ENCODE measurements at regions not wholly inside any gene's neighbourhood (a gene's known extent, or its start where the extent isn't known, plus 50 kb on each side); places are given as distances from the start of the nearest gene placed in this dataset.

DNA sequence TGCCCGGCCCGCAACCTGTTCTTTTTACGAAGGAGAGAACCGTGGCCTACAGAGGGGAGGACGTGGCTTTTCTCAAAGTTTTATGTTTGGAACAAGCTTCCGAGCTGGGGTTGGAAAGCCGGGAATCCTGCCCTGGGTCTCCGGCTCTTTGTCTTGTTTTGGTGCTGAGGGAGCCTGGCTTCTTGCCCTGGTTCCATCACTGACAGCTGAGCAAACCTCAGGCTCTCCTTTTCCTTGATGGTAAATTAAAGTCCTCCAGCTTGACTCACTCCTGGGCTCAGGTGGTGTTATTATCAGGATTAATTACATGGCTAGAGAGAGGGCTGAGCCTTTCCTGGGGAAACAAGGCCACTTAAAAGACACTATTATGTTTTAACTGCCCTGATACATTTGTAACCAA is 289.5 kb upstream of the RGMA start:
- Histone ChIP-seq H3K36me3 (ENCODE audit: insufficient read depth, low read length) (no peaks in the 10 kb centered on the region), H3K9ac (ENCODE audit: insufficient read length) (no peak overlapping the region), H3K27ac (no peak overlapping the region), H3K9me3 (ENCODE audit: low read depth, low read length) (no peaks in the 10 kb centered on the region), H3K4me3 (no peak overlapping the region)
- no peak for TF ChIP-seq POLR2AphosphoS5 (IDR thresholded peaks at IDR 0.05; ENCODE audit: borderline replicate concordance, low read depth, low read length)
- DNase-seq (ENCODE audit: low read depth, low spot score): no peak

DNA sequence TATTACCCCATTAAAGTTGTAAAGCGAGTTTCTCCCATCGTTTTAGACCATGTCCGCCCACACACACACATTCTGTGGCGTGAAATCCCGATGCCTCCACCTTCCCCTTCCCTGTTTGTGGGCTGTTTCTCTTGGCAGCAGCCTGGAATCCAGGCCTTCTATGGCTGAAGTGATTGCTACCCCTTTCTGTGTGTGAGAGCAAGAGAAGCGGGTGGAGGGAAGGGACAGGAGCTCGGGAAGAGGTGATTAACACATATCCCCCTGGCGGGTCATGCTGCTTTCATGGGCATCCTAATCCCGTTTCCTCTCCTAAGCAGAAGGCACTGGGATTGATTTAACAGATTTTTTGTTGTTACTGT is 283.8 kb upstream of the RGMA start:
- Histone ChIP-seq H3K4me3 (no peak overlapping the region), H3K9me3 (ENCODE audit: low read depth, low read length) (no peaks in the 10 kb centered on the region), H3K27ac (no peak overlapping the region), H3K36me3 (ENCODE audit: insufficient read depth, low read length) (no peaks in the 10 kb centered on the region), H3K9ac (ENCODE audit: insufficient read length) (no peak overlapping the region)
- DNase-seq (ENCODE audit: low read depth, low spot score): no peak
- no peak for TF ChIP-seq FOXP2 (optimal IDR thresholded peaks at IDR 0.05; ENCODE audit: control extremely low read depth, extremely low read length, insufficient read depth)
- TF ChIP-seq POLR2AphosphoS5 (IDR thresholded peaks at IDR 0.05; ENCODE audit: borderline replicate concordance, low read depth, low read length): no peak
- TF ChIP-seq EZH2 (IDR thresholded peaks at IDR 0.05): no peak

DNA sequence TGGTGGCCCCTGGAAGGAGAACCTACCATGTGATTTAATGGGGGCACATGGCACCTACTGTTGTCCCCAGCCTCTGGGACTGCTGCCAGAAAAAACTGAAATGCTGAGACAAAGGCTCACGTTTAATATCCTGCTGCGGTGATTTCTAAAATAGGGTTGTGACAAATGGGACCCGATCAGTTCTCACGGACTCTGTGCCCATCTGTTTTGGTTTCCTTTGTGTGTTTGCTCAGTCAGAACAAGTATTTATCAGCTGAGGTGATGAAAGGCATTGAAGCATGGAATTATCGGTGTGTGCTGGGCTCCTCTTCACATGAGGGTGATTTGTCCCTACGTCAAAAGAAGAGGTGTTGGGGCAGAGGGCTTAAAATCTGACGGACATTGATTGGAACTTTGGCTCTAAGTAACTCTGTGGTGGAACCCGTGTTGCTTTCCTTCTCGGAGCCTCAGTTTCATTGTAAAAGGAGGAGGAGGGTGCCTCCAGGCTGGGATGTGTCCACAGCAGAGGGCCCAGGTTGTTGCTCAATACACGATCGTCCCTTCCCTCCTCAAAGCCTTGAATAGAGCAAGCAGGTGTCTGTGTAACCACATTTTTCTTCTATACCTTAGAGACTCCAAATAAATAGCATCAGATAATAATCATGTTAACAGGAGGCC is 283.3 kb upstream of the RGMA start:
- Histone ChIP-seq H3K36me3 (ENCODE audit: insufficient read depth, low read length) (no peaks in the 10 kb centered on the region), H3K4me3 (no peak overlapping the region), H3K9ac (ENCODE audit: insufficient read length) (no peak overlapping the region), H3K27ac (no peak overlapping the region), H3K9me3 (ENCODE audit: low read depth, low read length) (no peaks in the 10 kb centered on the region)
- TF ChIP-seq EZH2 (IDR thresholded peaks at IDR 0.05) (no peak), POLR2AphosphoS5 (IDR thresholded peaks at IDR 0.05; ENCODE audit: borderline replicate concordance, low read depth, low read length) (no peak), FOXP2 (optimal IDR thresholded peaks at IDR 0.05; ENCODE audit: control extremely low read depth, extremely low read length, insufficient read depth) (no peak)
- no peak for DNase-seq (ENCODE audit: low read depth, low spot score)

DNA sequence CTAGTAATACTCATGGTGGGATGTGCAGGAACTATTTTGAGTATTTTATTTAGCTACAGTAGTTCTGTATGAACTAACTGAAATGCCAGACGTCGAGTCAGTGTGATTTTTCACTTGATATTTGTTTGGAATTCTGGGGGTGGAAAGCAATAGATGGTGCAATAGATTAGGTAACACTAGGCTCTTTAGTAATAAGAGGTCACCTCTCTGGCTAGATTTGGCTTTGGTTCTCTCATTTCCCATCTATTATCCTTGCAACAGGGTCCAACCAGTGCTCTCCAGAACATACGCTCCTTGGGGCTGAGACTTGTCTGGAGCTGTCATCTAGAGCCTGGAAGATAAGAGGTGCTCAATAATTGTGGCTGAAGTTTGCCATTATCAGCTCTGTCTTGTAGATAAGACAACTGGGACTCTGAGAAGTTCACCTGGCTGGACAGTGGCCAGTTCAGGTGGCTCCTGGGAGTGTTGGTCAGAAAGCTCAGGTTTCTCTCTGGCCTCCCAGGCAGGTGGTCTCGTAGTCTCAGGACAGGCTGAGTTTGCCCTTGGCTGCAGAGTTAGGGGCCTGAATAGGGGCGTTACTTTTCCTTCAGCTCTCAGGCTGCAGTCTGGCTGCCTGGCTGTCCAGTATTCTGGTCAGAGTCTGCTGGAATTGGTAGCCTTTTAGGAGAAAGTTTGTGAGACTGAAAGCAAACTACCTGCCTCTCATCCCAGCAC is 277.5 kb upstream of the RGMA start:
- no peaks in the 10 kb centered on the region for H3K36me3 ChIP-seq (ENCODE audit: insufficient read depth, low read length)
- H3K9ac ChIP-seq (ENCODE audit: insufficient read length): no peak overlapping the region
- H3K27ac ChIP-seq: no peak overlapping the region
- DNase-seq (ENCODE audit: low read depth, low spot score): no peak
- no peak for TF ChIP-seq POLR2AphosphoS5 (IDR thresholded peaks at IDR 0.05; ENCODE audit: borderline replicate concordance, low read depth, low read length)
- TF ChIP-seq FOXP2 (optimal IDR thresholded peaks at IDR 0.05; ENCODE audit: control extremely low read depth, extremely low read length, insufficient read depth): no peak
- TF ChIP-seq EZH2 (IDR thresholded peaks at IDR 0.05): no peak
- H3K9me3 ChIP-seq (ENCODE audit: low read depth, low read length): no peaks in the 10 kb centered on the region
- H3K4me3 ChIP-seq: no peak overlapping the region

DNA sequence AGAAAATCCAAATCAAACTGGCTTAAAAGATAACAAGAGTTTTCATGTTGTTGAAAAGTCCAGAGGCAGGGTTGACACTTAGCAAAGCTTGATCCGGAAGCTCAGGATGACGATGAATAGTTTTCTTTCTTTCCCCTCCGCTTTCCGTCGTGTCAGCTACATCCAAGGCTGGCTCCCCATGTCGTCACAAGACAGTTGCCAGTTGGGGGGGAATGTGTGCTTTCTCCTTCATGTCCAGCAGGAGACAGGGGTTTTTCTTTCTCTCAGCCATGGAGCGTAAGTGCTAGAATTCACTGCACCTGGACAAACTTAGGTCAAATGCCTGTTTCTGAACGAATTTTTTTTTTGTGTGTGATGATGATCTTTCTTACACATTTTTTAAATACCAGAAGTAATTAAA is 273.8 kb upstream of the RGMA start:
- Histone ChIP-seq H3K4me3 (no peak overlapping the region), H3K9me3 (ENCODE audit: low read depth, low read length) (no peaks in the 10 kb centered on the region), H3K36me3 (ENCODE audit: insufficient read depth, low read length) (no peaks in the 10 kb centered on the region), H3K27ac (no peak overlapping the region), H3K9ac (ENCODE audit: insufficient read length) (no peak overlapping the region)
- TF ChIP-seq FOXP2 (optimal IDR thresholded peaks at IDR 0.05; ENCODE audit: control extremely low read depth, extremely low read length, insufficient read depth) (no peak), EZH2 (IDR thresholded peaks at IDR 0.05) (no peak), POLR2AphosphoS5 (IDR thresholded peaks at IDR 0.05; ENCODE audit: borderline replicate concordance, low read depth, low read length) (no peak)
- no peak for DNase-seq (ENCODE audit: low read depth, low spot score)

DNA sequence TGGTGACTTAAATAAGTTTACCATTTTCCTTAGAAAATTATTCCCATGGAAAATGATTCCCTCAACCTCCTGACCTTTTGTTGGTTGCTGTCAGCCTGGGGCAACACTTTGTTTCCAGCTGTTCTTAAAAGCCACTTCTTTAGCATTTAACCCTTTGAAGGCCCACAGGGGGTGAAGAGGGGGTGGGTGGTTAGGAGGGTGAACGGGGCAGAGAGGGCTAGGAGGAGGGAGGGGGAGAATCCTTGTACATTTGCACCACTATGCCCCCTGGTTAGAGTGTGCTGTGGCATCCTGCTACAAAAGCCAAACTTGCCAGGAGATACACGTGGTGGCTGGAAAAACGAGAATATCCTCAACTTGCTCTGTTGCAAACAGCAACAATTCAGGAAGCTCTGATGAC is 273.2 kb upstream of the RGMA start:
- no peak overlapping the region for H3K27ac ChIP-seq
- no peak overlapping the region for H3K9ac ChIP-seq (ENCODE audit: insufficient read length)
- TF ChIP-seq POLR2AphosphoS5 (IDR thresholded peaks at IDR 0.05; ENCODE audit: borderline replicate concordance, low read depth, low read length): no peak
- TF ChIP-seq EZH2 (IDR thresholded peaks at IDR 0.05): no peak
- no peaks in the 10 kb centered on the region for H3K36me3 ChIP-seq (ENCODE audit: insufficient read depth, low read length)
- DNase-seq (ENCODE audit: low read depth, low spot score): no peak
- no peak overlapping the region for H3K4me3 ChIP-seq
- H3K9me3 ChIP-seq (ENCODE audit: low read depth, low read length): no peaks in the 10 kb centered on the region

DNA sequence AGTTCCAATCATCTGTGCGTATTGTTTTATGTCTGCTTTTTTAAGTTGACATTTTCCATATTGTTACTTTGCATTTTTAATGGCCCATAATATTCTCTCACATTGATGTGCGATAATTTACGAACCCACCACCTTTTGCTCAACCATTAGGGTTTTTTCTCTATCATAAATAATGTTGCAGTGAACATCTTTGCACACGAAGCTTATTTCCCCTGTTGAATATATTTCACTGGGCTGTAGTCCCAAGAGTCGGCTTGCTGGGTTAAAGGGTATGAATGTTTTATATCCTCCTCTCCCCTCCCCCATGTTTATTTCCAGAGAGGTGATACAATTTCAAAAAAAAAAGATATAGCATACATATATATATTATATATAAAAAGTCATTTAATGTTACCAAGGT is 272.7 kb upstream of the RGMA start:
- no peak overlapping the region for H3K9ac ChIP-seq (ENCODE audit: insufficient read length)
- TF ChIP-seq FOXP2 (optimal IDR thresholded peaks at IDR 0.05; ENCODE audit: control extremely low read depth, extremely low read length, insufficient read depth) (no peak), POLR2AphosphoS5 (IDR thresholded peaks at IDR 0.05; ENCODE audit: borderline replicate concordance, low read depth, low read length) (no peak), EZH2 (IDR thresholded peaks at IDR 0.05) (no peak)
- H3K9me3 ChIP-seq (ENCODE audit: low read depth, low read length): no peaks in the 10 kb centered on the region
- no peak overlapping the region for H3K4me3 ChIP-seq
- DNase-seq (ENCODE audit: low read depth, low spot score): no peak
- no peaks in the 10 kb centered on the region for H3K36me3 ChIP-seq (ENCODE audit: insufficient read depth, low read length)
- no peak overlapping the region for H3K27ac ChIP-seq

DNA sequence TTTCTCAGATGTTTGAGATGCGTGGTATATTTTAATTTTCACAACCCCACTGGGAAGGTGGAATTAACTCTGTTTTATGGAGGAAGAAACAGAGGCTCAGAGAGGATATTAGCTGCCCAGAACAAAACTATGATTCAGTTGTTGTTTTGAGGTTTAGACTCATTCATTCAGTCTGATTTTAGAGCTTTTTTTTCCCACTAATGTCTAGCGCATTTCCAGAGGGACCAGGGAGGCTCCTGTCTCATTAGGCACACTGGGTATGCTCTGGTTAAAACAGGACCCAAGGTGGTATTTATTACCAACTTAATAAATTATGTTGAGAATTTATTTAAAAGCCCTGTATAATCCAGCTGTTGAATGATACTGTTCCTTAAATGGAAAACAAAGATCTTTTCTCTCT is 272.0 kb upstream of the RGMA start:
- Histone ChIP-seq H3K9me3 (ENCODE audit: low read depth, low read length) (no peaks in the 10 kb centered on the region), H3K36me3 (ENCODE audit: insufficient read depth, low read length) (no peaks in the 10 kb centered on the region), H3K27ac (no peak overlapping the region), H3K4me3 (no peak overlapping the region), H3K9ac (ENCODE audit: insufficient read length) (no peak overlapping the region)
- TF ChIP-seq EZH2 (IDR thresholded peaks at IDR 0.05) (no peak), POLR2AphosphoS5 (IDR thresholded peaks at IDR 0.05; ENCODE audit: borderline replicate concordance, low read depth, low read length) (no peak), FOXP2 (optimal IDR thresholded peaks at IDR 0.05; ENCODE audit: control extremely low read depth, extremely low read length, insufficient read depth) (no peak)
- no peak for DNase-seq (ENCODE audit: low read depth, low spot score)

DNA sequence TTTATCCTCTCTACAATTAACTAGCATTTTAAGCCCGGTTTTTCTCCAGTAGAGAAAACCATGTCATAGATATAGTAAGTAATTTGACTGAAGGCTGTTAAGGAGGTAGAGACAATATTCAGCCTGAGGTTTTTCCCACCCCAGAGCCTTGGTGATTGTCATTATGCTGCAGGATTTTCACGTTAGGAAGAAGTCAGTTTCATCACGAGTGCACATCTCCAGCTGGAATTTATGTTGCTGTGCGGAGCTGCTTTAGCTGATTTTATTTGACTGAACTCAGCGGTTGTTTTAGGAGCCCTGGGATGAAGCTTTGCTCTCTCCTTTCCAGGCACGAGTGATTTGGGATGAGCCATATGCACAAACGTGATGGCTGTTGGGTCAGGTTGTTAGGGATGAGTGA is 271.3 kb upstream of the RGMA start:
- Histone ChIP-seq H3K4me3 (no peak overlapping the region), H3K9me3 (ENCODE audit: low read depth, low read length) (no peaks in the 10 kb centered on the region), H3K27ac (no peak overlapping the region), H3K9ac (ENCODE audit: insufficient read length) (no peak overlapping the region), H3K36me3 (ENCODE audit: insufficient read depth, low read length) (no peaks in the 10 kb centered on the region)
- no peak for TF ChIP-seq EZH2 (IDR thresholded peaks at IDR 0.05)
- no peak for TF ChIP-seq FOXP2 (optimal IDR thresholded peaks at IDR 0.05; ENCODE audit: control extremely low read depth, extremely low read length, insufficient read depth)
- no peak for TF ChIP-seq POLR2AphosphoS5 (IDR thresholded peaks at IDR 0.05; ENCODE audit: borderline replicate concordance, low read depth, low read length)
- DNase-seq (ENCODE audit: low read depth, low spot score): no peak

Measured in SK-N-MC (cell line).